Endothelial cell of umbilical vein (primary cell): ENCODE measurements at regions not wholly inside any gene's neighbourhood (a gene's known extent, or its start where the extent isn't known, plus 50 kb on each side); places are given as distances from the start of the nearest gene placed in this dataset.

Experiments used
- BruUV-seq: library from RNA; stranded (reverse); fragments of 400-500 nt; replicated peaks from 2 replicates; lab custom pipeline; 2021; lab: Mats Ljungman, UMichigan
- CTCF ChIA-PET: fragments of 300-600, 350-600 bp; sonication (Branson Sonifier 250); formaldehyde crosslinking; loops from one replicate; lab custom pipeline; 2021; ENCODE audit warnings: antibody characterized with exemption, inconsistent platforms; lab: Charles Lee
- POLR2A ChIA-PET: fragments of 300-600, 350-600 bp; sonication (Branson Sonifier 250); formaldehyde crosslinking; loops from one replicate; lab custom pipeline; 2021; ENCODE audit warnings: antibody characterized with exemption, inconsistent platforms; lab: Charles Lee
- DNase-seq: peaks from one replicate; pipeline ENCODE4 v3.0.0-alpha.2; 2011; ENCODE audit warnings: low read depth, low spot score
- FAIRE-seq: peaks from 2 replicates; lab custom pipeline; 2011; peaks lifted over from hg19 to GRCh38; lab: Jason Lieb, UNC
- H2AFZ ChIP-seq: 2 replicates; pipeline ENCODE4 v1.6.0; 2012; ENCODE audit warnings: low read depth, low read length, control low read depth, inconsistent platforms
- H3K27ac ChIP-seq: 2 replicates; pipeline ENCODE4 v1.5.1; 2011; ENCODE audit warnings: low read depth, mild to moderate bottlenecking, control low read depth, low read length, moderate library complexity; ENCODE audit not compliant: insufficient read depth
- H3K27me3 ChIP-seq, 2 experiments: 2 replicates each; pipeline versions ENCODE4 v1.6.0 to v1.6.1; 2011; ENCODE audit warnings: low read length in 2 of 2, mixed read lengths in 1 of 2; ENCODE audit not compliant: control insufficient read depth in 2 of 2, insufficient read depth in 2 of 2
- H3K36me3 ChIP-seq, 2 experiments: 2 replicates in 1 of 2; 3 replicates in 1 of 2; pipeline ENCODE4 v1.5.1; 2011; ENCODE audit warnings: low read length in 2 of 2, mild to moderate bottlenecking in 1 of 2, moderate library complexity in 1 of 2; ENCODE audit not compliant: control insufficient read depth in 2 of 2, insufficient read depth in 2 of 2; ENCODE audit errors: extremely low read depth in 1 of 2
- H3K4me1 ChIP-seq: 3 replicates; pipeline ENCODE4 v1.5.1; 2011; ENCODE audit warnings: mild to moderate bottlenecking, low read length; ENCODE audit not compliant: control insufficient read depth, insufficient read depth; ENCODE audit errors: extremely low read depth
- H3K4me2 ChIP-seq: 2 replicates; pipeline ENCODE4 v1.6.1; 2011; ENCODE audit warnings: low read length, control low read depth, mixed read lengths; ENCODE audit not compliant: insufficient read depth
- H3K4me3 ChIP-seq, 3 experiments: fragments of 200-600 bp in 1 of 3; sonication (generic), shearing (Covaris generic) in 1 of 3; replicated peaks in 1 of 3; 2 replicates each; pipeline ENCODE4 v1.5.1; 2011 to 2016; ENCODE audit warnings: control low read depth in 3 of 3, low read length in 3 of 3, mild to moderate bottlenecking in 2 of 3, inconsistent platforms in 1 of 3, low read depth in 1 of 3, moderate library complexity in 1 of 3; ENCODE audit not compliant: insufficient read depth in 1 of 3
- H3K79me2 ChIP-seq: 2 replicates; pipeline ENCODE4 v1.6.0; 2012; ENCODE audit warnings: low read length, inconsistent platforms; ENCODE audit not compliant: control insufficient read depth, insufficient read depth
- H3K9ac ChIP-seq: replicated peaks from 2 replicates; pipeline ENCODE3; 2011; ENCODE audit warnings: low read length, control low read depth; ENCODE audit not compliant: insufficient read depth; ENCODE audit errors: extremely low read depth
- H3K9me1 ChIP-seq: replicated peaks from 3 replicates; pipeline ENCODE4 v1.6.0; 2011; ENCODE audit warnings: mild to moderate bottlenecking, low read length; ENCODE audit not compliant: control insufficient read depth, insufficient read depth; ENCODE audit errors: extremely low read depth
- H3K9me3 ChIP-seq: replicated peaks from 2 replicates; pipeline ENCODE4 v1.5.1; 2012; ENCODE audit warnings: low read length, inconsistent platforms; ENCODE audit not compliant: control insufficient read depth, insufficient read depth
- H4K20me1 ChIP-seq: replicated peaks from 2 replicates; pipeline ENCODE3; 2011; ENCODE audit warnings: mild to moderate bottlenecking, low read length; ENCODE audit not compliant: control insufficient read depth, insufficient read depth; ENCODE audit errors: extremely low read depth
- EZH2 ChIP-seq: IDR thresholded peaks from 2 replicates; pipeline ENCODE4 v1.6.1; 2012; ENCODE audit warnings: borderline replicate concordance, low read depth, mild to moderate bottlenecking, moderate library complexity, low read length, inconsistent platforms; ENCODE audit not compliant: severe bottlenecking
- FOS ChIP-seq: IDR thresholded peaks from 2 replicates; pipeline ENCODE4 v1.6.1; 2011; ENCODE audit warnings: mild to moderate bottlenecking, low read length, moderate library complexity, borderline replicate concordance; ENCODE audit not compliant: insufficient read depth
- GATA2 ChIP-seq: IDR thresholded peaks from 2 replicates; pipeline ENCODE4 v1.7.0; 2011; ENCODE audit warnings: low read depth, mild to moderate bottlenecking, moderate library complexity, mixed read lengths, low read length; ENCODE audit not compliant: insufficient read length, insufficient read depth
- JUN ChIP-seq: IDR thresholded peaks from 2 replicates; pipeline ENCODE4 v1.6.1; 2011; ENCODE audit warnings: borderline replicate concordance, low read depth; ENCODE audit not compliant: insufficient read length, insufficient read depth
- MYC ChIP-seq: IDR thresholded peaks from one replicate; pipeline ENCODE4 v1.6.1; 2011; ENCODE audit warnings: mild to moderate bottlenecking, low read depth, low read length
- POLR2A ChIP-seq: IDR thresholded peaks from 2 replicates; pipeline ENCODE4 v1.6.1; 2012; ENCODE audit warnings: low read depth, mild to moderate bottlenecking, control low read depth, low read length
- POLR2AphosphoS5 ChIP-seq: IDR thresholded peaks from 2 replicates; pipeline ENCODE4 v1.6.1; 2012; ENCODE audit warnings: low read depth, mild to moderate bottlenecking, control low read depth, low read length, moderate library complexity; ENCODE audit not compliant: insufficient read depth
- dilution Hi-C: fragments of 300-500 bp; cut with MboI; formaldehyde crosslinking; loops from one replicate; pipeline ENCODE4 v1.15.0; 2019; ENCODE audit warnings: low sequenced_read_pairs; ENCODE audit not compliant: extremely low pct_ligation_motif_present
- intact Hi-C: fragments of 100-400 bp; cut with micrococcal nuclease; formaldehyde crosslinking; loops from one replicate; pipeline ENCODE4 v1.10.0; 2022
- TF ChIP-seq, protein P1 (sequence below), 2 donors: IDR thresholded peaks; 1 replicate in 1 of 2; 2 replicates in 1 of 2; pipeline ENCODE4 v1.5.1; 2011; ENCODE audit warnings: low read length in 2 of 2, mild to moderate bottlenecking in 2 of 2, moderate library complexity in 2 of 2, control low read depth in 1 of 2, inconsistent platforms in 1 of 2, low read depth in 1 of 2; ENCODE audit not compliant: insufficient read depth in 1 of 2; ENCODE audit errors: extremely low read depth in 1 of 2
- TF ChIP-seq, protein P2 (sequence below): IDR thresholded peaks from 2 replicates; pipeline ENCODE4 v1.6.1; 2011; ENCODE audit not compliant: insufficient read depth, insufficient read length

DNA sequence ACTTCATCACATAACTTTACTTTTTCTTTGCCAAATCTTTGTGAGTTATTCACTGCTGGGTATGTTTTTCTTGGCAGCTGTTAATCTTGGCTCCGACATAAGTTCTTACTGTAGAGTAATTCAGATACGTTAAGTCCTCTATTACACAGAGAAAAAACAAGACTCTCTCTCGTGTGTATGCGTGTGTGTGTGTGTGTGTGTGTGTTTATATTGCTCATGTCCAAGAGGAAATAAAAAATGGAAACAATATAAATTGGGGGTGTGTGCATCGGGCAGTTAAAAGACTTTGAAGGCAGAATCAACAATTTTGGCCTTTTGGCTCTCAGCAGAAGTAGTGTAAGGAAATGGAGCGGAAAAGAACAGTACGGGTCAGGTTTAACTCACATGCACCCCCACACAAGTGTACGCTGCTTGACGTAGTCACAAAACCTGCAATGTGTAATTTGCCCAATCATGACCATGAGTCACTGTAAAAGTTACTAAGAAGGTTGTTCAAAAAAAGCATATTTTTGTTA is 67.2 kb upstream of the IFNE start:
- H3K9me1 ChIP-seq: no peaks in the 10 kb centered on the region
- H3K79me2 ChIP-seq: peaks cover 95% of the 10 kb centered on the region
- POLR2A ChIA-PET: no interaction called here
- intact Hi-C loops (loop anchor here (1.0 kb wide), 4 partner anchors 9 to 136 kb away; no protein-coding TSS in a partner anchor), dilution Hi-C loops (no loop called here)
- FAIRE-seq: peak; percentile 90
- H3K27me3 ChIP-seq: no peaks in the 10 kb centered on the region
- TF ChIP-seq, protein P1, sequence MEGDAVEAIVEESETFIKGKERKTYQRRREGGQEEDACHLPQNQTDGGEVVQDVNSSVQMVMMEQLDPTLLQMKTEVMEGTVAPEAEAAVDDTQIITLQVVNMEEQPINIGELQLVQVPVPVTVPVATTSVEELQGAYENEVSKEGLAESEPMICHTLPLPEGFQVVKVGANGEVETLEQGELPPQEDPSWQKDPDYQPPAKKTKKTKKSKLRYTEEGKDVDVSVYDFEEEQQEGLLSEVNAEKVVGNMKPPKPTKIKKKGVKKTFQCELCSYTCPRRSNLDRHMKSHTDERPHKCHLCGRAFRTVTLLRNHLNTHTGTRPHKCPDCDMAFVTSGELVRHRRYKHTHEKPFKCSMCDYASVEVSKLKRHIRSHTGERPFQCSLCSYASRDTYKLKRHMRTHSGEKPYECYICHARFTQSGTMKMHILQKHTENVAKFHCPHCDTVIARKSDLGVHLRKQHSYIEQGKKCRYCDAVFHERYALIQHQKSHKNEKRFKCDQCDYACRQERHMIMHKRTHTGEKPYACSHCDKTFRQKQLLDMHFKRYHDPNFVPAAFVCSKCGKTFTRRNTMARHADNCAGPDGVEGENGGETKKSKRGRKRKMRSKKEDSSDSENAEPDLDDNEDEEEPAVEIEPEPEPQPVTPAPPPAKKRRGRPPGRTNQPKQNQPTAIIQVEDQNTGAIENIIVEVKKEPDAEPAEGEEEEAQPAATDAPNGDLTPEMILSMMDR (IDR thresholded peaks at IDR 0.05; ENCODE audit: extremely low read depth in 1 of 2, insufficient read depth in 1 of 2, low read depth in 1 of 2, low read length in 2 of 2): no peak
- no peak for TF ChIP-seq EZH2
- TF ChIP-seq JUN: peak; percentile 76
- TF ChIP-seq, protein P2, sequence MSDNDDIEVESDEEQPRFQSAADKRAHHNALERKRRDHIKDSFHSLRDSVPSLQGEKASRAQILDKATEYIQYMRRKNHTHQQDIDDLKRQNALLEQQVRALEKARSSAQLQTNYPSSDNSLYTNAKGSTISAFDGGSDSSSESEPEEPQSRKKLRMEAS: no peak
- peak; percentile 57 for TF ChIP-seq POLR2A
- peak; percentile 68 for TF ChIP-seq POLR2AphosphoS5
- TF ChIP-seq FOS: peak; percentile 64
- TF ChIP-seq GATA2: peak; percentile 58
- TF ChIP-seq MYC: no peak
- H3K4me2 ChIP-seq: peak overlapping the region; percentile 67
- H3K27ac ChIP-seq: peak overlapping the region; percentile 92
- H2AFZ ChIP-seq: no peak overlapping the region
- peaks cover 61% of the 10 kb centered on the region for H3K4me1 ChIP-seq
- H4K20me1 ChIP-seq: peaks cover 3% of the 10 kb centered on the region
- CTCF ChIA-PET: interaction anchor here (1.2 to 1.7 kb wide), 3 partner anchors 8 to 83 kb away, joined by 3 to 5 read pairs (median 5); no protein-coding TSS in a partner anchor
- H3K4me3 ChIP-seq: no peak overlapping the region
- no peaks in the 10 kb centered on the region for H3K9me3 ChIP-seq
- no peaks in the 10 kb centered on the region for H3K36me3 ChIP-seq
- DNase-seq: peak; percentile 100
- no TSS peak for BruUV-seq
- peak overlapping the region; percentile 60 for H3K9ac ChIP-seq
